Natural killer cell (primary cell): ENCODE measurements at regions not wholly inside any gene's neighbourhood (a gene's known extent, or its start where the extent isn't known, plus 50 kb on each side); places are given as distances from the start of the nearest gene placed in this dataset.

Source experiments
- ATAC-seq, 3 donors: fragments of 150-1000 bp in 2 of 3; fragments of 200-7000 bp in 1 of 3; cut with Tn5 transposase; 1 replicate in 1 of 3; 2 replicates in 2 of 3; pipeline ENCODE4 v1.10.0; 2021; ENCODE audit warnings: mild to moderate bottlenecking in 2 of 3, moderate library complexity in 2 of 3
- DNase-seq, 2 donors: peaks; one replicate each; pipeline versions ENCODE4 v3.0.0 to v3.0.0-alpha.2; 2013 to 2021; ENCODE audit warnings: mixed read lengths in 1 of 2
- H3K27ac ChIP-seq: one replicate; pipeline ENCODE4 v1.5.1; 2013; ENCODE audit warnings: mild to moderate bottlenecking, low read length
- H3K27me3 ChIP-seq: one replicate; pipeline ENCODE4 v1.6.1; 2013; ENCODE audit warnings: low read length; ENCODE audit not compliant: control insufficient read depth, insufficient read depth
- H3K36me3 ChIP-seq: one replicate; pipeline ENCODE4 v1.6.1; 2013; ENCODE audit warnings: low read length; ENCODE audit not compliant: control insufficient read depth, insufficient read depth
- H3K4me1 ChIP-seq: one replicate; pipeline ENCODE4 v1.6.1; 2013; ENCODE audit warnings: low read length; ENCODE audit not compliant: control insufficient read depth, insufficient read depth
- H3K4me3 ChIP-seq: one replicate; pipeline ENCODE4 v1.5.1; 2013; ENCODE audit warnings: low read length
- H3K9me3 ChIP-seq: one replicate; pipeline ENCODE4 v1.6.1; 2013; ENCODE audit warnings: low read length; ENCODE audit not compliant: control insufficient read depth, insufficient read depth
- H3K27ac Mint-ChIP-seq, 2 donors: one replicate each; pipeline ENCODE4 v1.8.0; 2022; ENCODE audit warnings: mild to moderate bottlenecking in 2 of 2, mixed read lengths in 2 of 2, moderate library complexity in 1 of 2
- H3K27me3 Mint-ChIP-seq, 2 donors: one replicate each; pipeline ENCODE4 v1.8.0; 2022; ENCODE audit warnings: low read depth in 2 of 2, mixed read lengths in 2 of 2
- H3K36me3 Mint-ChIP-seq: one replicate; pipeline ENCODE4 v1.8.0; 2022; ENCODE audit warnings: mixed read lengths
- H3K4me1 Mint-ChIP-seq, 2 donors: one replicate each; pipeline ENCODE4 v1.8.0; 2022; ENCODE audit warnings: mixed read lengths in 2 of 2
- H3K4me3 Mint-ChIP-seq: one replicate; pipeline ENCODE4 v1.8.0; 2022; ENCODE audit warnings: mild to moderate bottlenecking, moderate library complexity, mixed read lengths
- H3K9me3 Mint-ChIP-seq, 2 donors: one replicate each; pipeline ENCODE4 v1.8.0; 2022; ENCODE audit warnings: mixed read lengths in 2 of 2
- WGBS: methylation state at CpG from one replicate; pipeline ENCODE4 v1.1.7; 2013; ENCODE audit warnings: missing lambda C conversion rate; ENCODE audit not compliant: insufficient coverage; 5-methylcytosine and 5-hydroxymethylcytosine counted together
- intact Hi-C: fragments of 100-400 bp; cut with micrococcal nuclease; formaldehyde crosslinking; loops from one replicate; pipeline ENCODE4 v1.14.2; 2022
- TF ChIP-seq, protein P1 (sequence below): fragments of 200-600 bp; IDR thresholded peaks from one replicate; pipeline ENCODE4 v1.8.0; 2022; ENCODE audit warnings: antibody characterized with exemption

DNA sequence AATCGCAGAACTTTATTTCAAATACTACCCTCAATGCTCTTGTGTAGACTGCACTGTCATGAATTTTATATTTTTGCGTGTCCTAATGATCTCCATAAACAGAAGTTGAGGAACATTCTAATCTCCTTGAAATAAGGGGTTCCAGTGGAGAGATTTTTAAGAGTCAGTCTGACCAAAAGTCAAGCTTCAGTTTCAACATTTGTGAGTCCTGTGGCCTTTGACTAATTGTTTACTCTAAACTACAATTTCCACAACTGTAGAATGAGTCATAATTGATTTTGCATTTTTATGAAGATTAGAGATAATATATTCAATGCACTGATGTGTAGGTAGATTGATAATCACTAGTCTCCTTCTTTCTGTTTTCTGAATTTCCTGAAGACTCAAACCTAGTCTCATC, 720.3 kb upstream of the ID2 start:
- H3K9me3 ChIP-seq: no peaks in the 10 kb centered on the region
- TF ChIP-seq, protein P1, sequence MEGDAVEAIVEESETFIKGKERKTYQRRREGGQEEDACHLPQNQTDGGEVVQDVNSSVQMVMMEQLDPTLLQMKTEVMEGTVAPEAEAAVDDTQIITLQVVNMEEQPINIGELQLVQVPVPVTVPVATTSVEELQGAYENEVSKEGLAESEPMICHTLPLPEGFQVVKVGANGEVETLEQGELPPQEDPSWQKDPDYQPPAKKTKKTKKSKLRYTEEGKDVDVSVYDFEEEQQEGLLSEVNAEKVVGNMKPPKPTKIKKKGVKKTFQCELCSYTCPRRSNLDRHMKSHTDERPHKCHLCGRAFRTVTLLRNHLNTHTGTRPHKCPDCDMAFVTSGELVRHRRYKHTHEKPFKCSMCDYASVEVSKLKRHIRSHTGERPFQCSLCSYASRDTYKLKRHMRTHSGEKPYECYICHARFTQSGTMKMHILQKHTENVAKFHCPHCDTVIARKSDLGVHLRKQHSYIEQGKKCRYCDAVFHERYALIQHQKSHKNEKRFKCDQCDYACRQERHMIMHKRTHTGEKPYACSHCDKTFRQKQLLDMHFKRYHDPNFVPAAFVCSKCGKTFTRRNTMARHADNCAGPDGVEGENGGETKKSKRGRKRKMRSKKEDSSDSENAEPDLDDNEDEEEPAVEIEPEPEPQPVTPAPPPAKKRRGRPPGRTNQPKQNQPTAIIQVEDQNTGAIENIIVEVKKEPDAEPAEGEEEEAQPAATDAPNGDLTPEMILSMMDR: no peak
- Mint-ChIP-seq H3K4me3 (no peak overlapping the region), H3K27ac (no peak overlapping the region), H3K36me3 (no peaks in the 10 kb centered on the region), H3K9me3 (no peaks in the 10 kb centered on the region), H3K4me1 (no peaks in the 10 kb centered on the region), H3K27me3 (no peaks in the 10 kb centered on the region)
- H3K4me1 ChIP-seq: no peaks in the 10 kb centered on the region
- no peak overlapping the region for H3K4me3 ChIP-seq
- ATAC-seq (no peak), DNase-seq (no peak)
- no peak overlapping the region for H3K27ac ChIP-seq
- 0% methylated on average over 1 of the region's 2 CpGs for WGBS
- H3K27me3 ChIP-seq: no peaks in the 10 kb centered on the region
- H3K36me3 ChIP-seq: no peaks in the 10 kb centered on the region
- intact Hi-C loops: no loop called here

DNA sequence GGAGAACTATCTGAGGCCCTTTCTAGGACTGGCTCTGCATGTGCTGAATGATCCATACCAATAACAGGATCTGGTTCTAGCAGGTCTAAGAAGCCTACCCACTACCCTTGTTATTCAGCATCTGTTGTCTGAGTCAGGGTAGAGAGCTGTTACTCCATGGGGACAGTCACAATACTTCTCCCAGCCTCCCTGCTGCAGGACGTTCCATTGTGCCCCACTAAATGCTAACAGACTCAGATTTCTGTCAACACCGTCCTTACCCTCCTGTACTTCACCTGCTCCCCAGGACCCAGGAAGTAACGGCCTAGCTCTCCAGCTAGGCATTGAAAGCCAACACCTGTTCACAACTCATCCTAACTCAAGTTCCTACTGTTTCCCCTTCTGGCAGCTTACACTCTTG, 719.7 kb upstream of the ID2 start:
- H3K9me3 Mint-ChIP-seq: no peaks in the 10 kb centered on the region
- Histone ChIP-seq H3K4me1 (no peaks in the 10 kb centered on the region), H3K36me3 (no peaks in the 10 kb centered on the region), H3K27me3 (no peaks in the 10 kb centered on the region), H3K27ac (no peak overlapping the region), H3K4me3 (no peak overlapping the region), H3K9me3 (no peaks in the 10 kb centered on the region)
- no peaks in the 10 kb centered on the region for H3K36me3 Mint-ChIP-seq
- no peaks in the 10 kb centered on the region for H3K27me3 Mint-ChIP-seq
- no peak overlapping the region for H3K4me3 Mint-ChIP-seq
- no peak overlapping the region for H3K27ac Mint-ChIP-seq
- WGBS: 88% methylated on average over 3 of the region's 3 CpGs
- DNase-seq: no peak
- no peaks in the 10 kb centered on the region for H3K4me1 Mint-ChIP-seq
- TF ChIP-seq, protein P1: no peak
- no peak for ATAC-seq
- intact Hi-C loops: no loop called here

DNA sequence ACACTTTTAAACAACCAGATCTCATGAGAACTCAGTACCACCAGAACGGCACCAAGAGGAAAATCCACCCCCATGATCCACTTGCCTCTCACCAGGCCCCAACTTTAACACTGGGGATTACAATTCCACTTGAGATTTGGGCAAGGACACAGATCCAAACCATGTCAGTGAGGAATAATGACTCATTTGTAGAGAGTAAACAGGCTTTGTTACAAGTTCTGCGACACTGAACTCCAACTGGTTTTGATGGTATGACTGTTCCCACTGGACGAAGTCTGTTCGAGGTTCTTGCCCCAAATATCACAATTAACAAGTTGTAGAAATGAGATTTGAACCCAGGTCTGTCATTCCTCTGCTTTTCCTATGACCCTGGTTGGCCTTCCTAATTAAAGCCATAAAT, 718.1 kb upstream of the ID2 start:
- Histone ChIP-seq H3K4me3 (no peak overlapping the region), H3K27ac (no peak overlapping the region), H3K4me1 (no peaks in the 10 kb centered on the region), H3K27me3 (no peaks in the 10 kb centered on the region), H3K36me3 (no peaks in the 10 kb centered on the region), H3K9me3 (no peaks in the 10 kb centered on the region)
- no peak overlapping the region for H3K4me3 Mint-ChIP-seq
- H3K27me3 Mint-ChIP-seq: no peaks in the 10 kb centered on the region
- no peak for DNase-seq
- no peak overlapping the region for H3K27ac Mint-ChIP-seq
- H3K9me3 Mint-ChIP-seq: no peaks in the 10 kb centered on the region
- no peak for ATAC-seq
- no peaks in the 10 kb centered on the region for H3K36me3 Mint-ChIP-seq
- H3K4me1 Mint-ChIP-seq: no peaks in the 10 kb centered on the region
- TF ChIP-seq, protein P1: no peak
- intact Hi-C loops: no loop called here
- 94% methylated on average over 4 of the region's 4 CpGs for WGBS

- intact Hi-C loops: no loop called here
- Mint-ChIP-seq H3K27me3 (no peaks in the 10 kb centered on the region), H3K27ac (no peak overlapping the region), H3K9me3 (no peaks in the 10 kb centered on the region), H3K4me1 (no peaks in the 10 kb centered on the region), H3K4me3 (no peak overlapping the region), H3K36me3 (no peaks in the 10 kb centered on the region)
- 100% methylated on average over 1 of the region's 3 CpGs for WGBS
- no peaks in the 10 kb centered on the region for H3K9me3 ChIP-seq
- TF ChIP-seq, protein P1: no peak
- H3K27ac ChIP-seq: no peak overlapping the region
- H3K4me1 ChIP-seq: no peaks in the 10 kb centered on the region
- no peak overlapping the region for H3K4me3 ChIP-seq
- DNase-seq (no peak), ATAC-seq (no peak)
- H3K27me3 ChIP-seq: no peaks in the 10 kb centered on the region
- H3K36me3 ChIP-seq: no peaks in the 10 kb centered on the region
These were observed 715.8 kb upstream of the ID2 start for GRCh38 chr2:7966032-7966431.
